Fibroblast of the aortic adventitia (primary cell): ENCODE measurements at regions not wholly inside any gene's neighbourhood (a gene's known extent, or its start where the extent isn't known, plus 50 kb on each side); places are given as distances from the start of the nearest gene placed in this dataset.
A peak's percentile ranks its signal among the peaks of the same experiment; 100 is the strongest.

ENCODE experiments used
- DNase-seq: peaks from one replicate; pipeline ENCODE4 v3.0.0-alpha.2; 2010; ENCODE audit warnings: low read depth
- H3K4me3 ChIP-seq: 2 replicates; pipeline ENCODE4 v1.5.1; 2011; ENCODE audit warnings: low read depth, mild to moderate bottlenecking, control low read depth, low read length, moderate library complexity
- CTCF ChIP-seq: IDR thresholded peaks from 2 replicates; pipeline ENCODE4 v1.5.1; 2011; ENCODE audit warnings: mild to moderate bottlenecking, low read length, control low read depth, inconsistent platforms; ENCODE audit not compliant: insufficient read depth

DNA sequence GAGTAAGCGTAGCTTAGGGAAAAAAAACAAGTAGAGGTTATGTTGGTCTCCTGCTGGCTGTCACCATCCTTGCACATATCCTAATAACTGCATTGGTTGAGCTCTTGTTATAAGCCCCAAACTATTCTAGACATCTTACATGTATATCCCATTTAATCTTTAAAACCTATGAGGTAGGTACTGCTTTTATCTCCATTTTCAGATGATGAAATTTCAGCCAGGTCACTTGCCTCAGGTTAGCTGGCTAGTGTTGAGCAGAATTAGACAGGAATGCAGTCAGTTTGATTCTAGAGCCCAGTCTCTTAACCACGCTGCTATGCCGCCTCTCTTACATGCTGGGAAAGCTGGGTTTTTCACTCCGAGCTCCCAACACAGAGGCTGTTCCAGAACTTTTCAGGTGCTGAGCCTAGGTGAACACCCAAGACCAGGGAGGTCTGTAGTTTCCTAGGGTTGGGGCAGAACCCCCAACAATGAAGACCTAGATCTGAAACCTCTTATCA lies 269.9 kb upstream of the RGS6 start:
- no peak overlapping the region for H3K4me3 ChIP-seq
- no peak for TF ChIP-seq CTCF
- DNase-seq = no peak

DNA sequence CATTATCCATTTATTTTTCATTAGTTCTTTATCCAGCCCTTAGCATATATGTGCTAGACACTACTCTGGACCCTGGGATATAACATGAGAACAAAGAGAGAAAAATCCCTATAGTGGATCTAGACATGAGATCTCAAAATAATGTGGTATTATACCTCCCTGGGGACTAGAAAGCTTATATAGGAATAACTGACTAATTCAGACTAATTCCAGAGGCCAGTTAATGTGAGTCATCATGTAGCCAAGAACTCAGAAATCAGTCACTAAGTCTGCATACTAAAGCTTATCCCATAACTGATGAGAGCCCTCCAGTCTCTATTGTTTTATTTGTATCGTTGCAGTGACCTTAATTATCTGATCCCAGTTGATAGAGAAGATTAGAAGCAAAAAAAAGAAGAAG lies 267.1 kb upstream of the RGS6 start:
- peak; percentile 88 for DNase-seq
- no peak overlapping the region for H3K4me3 ChIP-seq

GRCh38 chr14:71665781-71666180 lies 266.4 kb upstream of the RGS6 start:
- no peak for TF ChIP-seq CTCF
- peak; percentile 33 for DNase-seq
- H3K4me3 ChIP-seq = no peak overlapping the region

More for the DNA sequence above, 267.1 kb upstream of the RGS6 start:
- TF ChIP-seq CTCF = no peak

- TF ChIP-seq CTCF = no peak
- no peak overlapping the region for H3K4me3 ChIP-seq
- no peak for DNase-seq
These were observed 265.6 kb upstream of the RGS6 start for GRCh38 chr14:71666571-71667145.

DNA sequence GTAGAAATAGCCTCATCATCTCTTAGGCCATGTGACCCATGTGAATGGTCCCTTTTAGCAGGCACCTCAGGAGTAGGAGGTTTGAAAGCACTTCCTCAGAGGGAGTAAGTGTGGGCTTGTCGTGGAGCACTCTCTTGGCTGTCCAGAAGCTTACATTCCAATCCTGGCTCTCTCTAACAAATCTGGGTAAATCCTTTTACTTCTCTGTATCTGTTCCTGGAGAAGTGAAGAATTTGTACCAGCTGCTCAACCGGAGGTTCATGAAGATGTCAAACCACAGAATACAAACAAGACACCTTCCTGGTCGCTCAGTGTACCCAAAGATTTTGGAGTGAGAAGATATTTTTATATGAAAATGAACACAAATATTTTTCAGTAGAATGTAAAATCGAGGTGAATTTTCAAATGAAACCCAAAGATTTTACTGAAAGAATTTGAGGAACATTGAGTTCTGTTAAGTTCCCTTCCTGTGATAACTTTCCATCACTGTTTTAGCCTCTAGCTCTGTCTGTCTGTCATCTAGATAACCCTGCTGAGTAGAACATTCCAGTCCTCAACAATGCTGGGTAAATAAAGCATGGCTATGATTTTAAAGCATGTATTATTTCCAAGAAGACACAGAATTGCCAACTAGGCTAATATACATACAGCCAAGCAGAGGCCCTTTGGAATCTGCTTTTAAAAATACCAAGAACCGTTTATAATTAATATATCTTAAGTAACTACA lies 263.9 kb upstream of the RGS6 start:
- no peak for TF ChIP-seq CTCF
- peak; percentile 34 for DNase-seq
- no peak overlapping the region for H3K4me3 ChIP-seq

GRCh38 chr14:71672596-71672995 lies 259.6 kb upstream of the RGS6 start:
- TF ChIP-seq CTCF = no peak
- DNase-seq = no peak
- H3K4me3 ChIP-seq = no peak overlapping the region
